ENCODE measurements at regions not wholly inside any gene's neighbourhood (a gene's known extent, or its start where the extent isn't known, plus 50 kb on each side); places are given as distances from the start of the nearest gene placed in this dataset.

GRCh38 chr4:137333031-137333430 is 199.3 kb downstream of the PCDH18 start:
- intact Hi-C loops (cut with DNase I): no loop called here
- no peak for TF ChIP-seq CTCF (IDR thresholded peaks at IDR 0.05)
- Histone ChIP-seq H3K27ac (no peak overlapping the region), H3K9me3 (no peaks in the 10 kb centered on the region), H3K36me3 (no peaks in the 10 kb centered on the region), H3K4me1 (no peaks in the 10 kb centered on the region), H3K4me3 (no peak overlapping the region), H3K9ac (ENCODE audit: low read depth in 2 of 2, low read length in 2 of 2) (no peak overlapping the region), H3K27me3 (no peaks in the 10 kb centered on the region)
- DNase-seq: no peak

- Histone ChIP-seq H3K9me3 (no peaks in the 10 kb centered on the region), H3K9ac (ENCODE audit: low read depth in 2 of 2, low read length in 2 of 2) (no peak overlapping the region), H3K27ac (no peak overlapping the region), H3K36me3 (no peaks in the 10 kb centered on the region), H3K4me3 (no peak overlapping the region), H3K27me3 (no peaks in the 10 kb centered on the region), H3K4me1 (no peaks in the 10 kb centered on the region)
- no peak for DNase-seq
- TF ChIP-seq CTCF (IDR thresholded peaks at IDR 0.05): no peak
- intact Hi-C loops (cut with DNase I): no loop called here
Measured at GRCh38 chr4:137312257-137312656, 220.0 kb downstream of the PCDH18 start.

GRCh38 chr4:137310593-137311490 is 221.5 kb downstream of the PCDH18 start:
- H3K4me1 ChIP-seq: no peaks in the 10 kb centered on the region
- H3K27me3 ChIP-seq: no peaks in the 10 kb centered on the region
- no peak overlapping the region for H3K4me3 ChIP-seq
- intact Hi-C loops (cut with DNase I): no loop called here
- no peaks in the 10 kb centered on the region for H3K36me3 ChIP-seq
- H3K27ac ChIP-seq: no peak overlapping the region
- H3K9ac ChIP-seq (ENCODE audit: low read depth in 2 of 2, low read length in 2 of 2): no peak overlapping the region
- no peaks in the 10 kb centered on the region for H3K9me3 ChIP-seq
- TF ChIP-seq CTCF (IDR thresholded peaks at IDR 0.05): no peak
- no peak for DNase-seq

GRCh38 chr4:137310166-137310565 is 222.1 kb downstream of the PCDH18 start:
- Histone ChIP-seq H3K27ac (no peak overlapping the region), H3K36me3 (no peaks in the 10 kb centered on the region), H3K27me3 (no peaks in the 10 kb centered on the region), H3K9ac (ENCODE audit: low read depth in 2 of 2, low read length in 2 of 2) (no peak overlapping the region), H3K4me1 (no peaks in the 10 kb centered on the region), H3K4me3 (no peak overlapping the region), H3K9me3 (no peaks in the 10 kb centered on the region)
- no peak for TF ChIP-seq CTCF (IDR thresholded peaks at IDR 0.05)
- intact Hi-C loops (cut with DNase I): no loop called here
- DNase-seq: no peak

GRCh38 chr4:137309424-137309823 is 222.9 kb downstream of the PCDH18 start:
- Histone ChIP-seq H3K9ac (ENCODE audit: low read depth in 2 of 2, low read length in 2 of 2) (no peak overlapping the region), H3K27ac (no peak overlapping the region), H3K36me3 (no peaks in the 10 kb centered on the region), H3K27me3 (no peaks in the 10 kb centered on the region), H3K4me3 (no peak overlapping the region), H3K4me1 (no peaks in the 10 kb centered on the region), H3K9me3 (no peaks in the 10 kb centered on the region)
- TF ChIP-seq CTCF (IDR thresholded peaks at IDR 0.05): no peak
- intact Hi-C loops (cut with DNase I): no loop called here
- no peak for DNase-seq

Data from colonic mucosa (tissue), 4 donors.